ENCODE measurements at regions not wholly inside any gene's neighbourhood (a gene's known extent, or its start where the extent isn't known, plus 50 kb on each side); places are given as distances from the start of the nearest gene placed in this dataset.
"Not testable (repeated sequence)": the region's sequence is repeated elsewhere in the genome, so short reads cannot be mapped to it uniquely, and the experiment has no call there.

GRCh38 chr5:174482607-174483024, 241.8 kb upstream of the MSX2 start:
- no peak for DNase-seq (ENCODE audit: low read depth, low spot score)

- DNase-seq (ENCODE audit: low read depth, low spot score): no peak
Observed at GRCh38 chr5:174483411-174483810, 241.0 kb upstream of the MSX2 start.

- DNase-seq (ENCODE audit: low read depth, low spot score): no peak
Observed at GRCh38 chr5:174489215-174489614, 235.2 kb upstream of the MSX2 start.

GRCh38 chr5:174489920-174490597, 234.3 kb upstream of the MSX2 start:
- DNase-seq (ENCODE audit: low read depth, low spot score): no peak

- DNase-seq (ENCODE audit: low read depth, low spot score): no peak
Observed at GRCh38 chr5:174490728-174491127, 233.7 kb upstream of the MSX2 start.

- no peak for DNase-seq (ENCODE audit: low read depth, low spot score)
Observed at GRCh38 chr5:174491265-174491664, 233.1 kb upstream of the MSX2 start.

- no peak for DNase-seq (ENCODE audit: low read depth, low spot score)
Observed at GRCh38 chr5:174491761-174492350, 232.5 kb upstream of the MSX2 start.

GRCh38 chr5:174493530-174493929, 230.9 kb upstream of the MSX2 start:
- DNase-seq (ENCODE audit: low read depth, low spot score): no peak

- DNase-seq (ENCODE audit: low read depth, low spot score): not testable (repeated sequence)
Observed at GRCh38 chr5:174497939-174498338, 226.4 kb upstream of the MSX2 start.

GRCh38 chr5:174498575-174498974, 225.8 kb upstream of the MSX2 start:
- not testable (repeated sequence) for DNase-seq (ENCODE audit: low read depth, low spot score)

GRCh38 chr5:174500636-174501035, 223.7 kb upstream of the MSX2 start:
- no peak for DNase-seq (ENCODE audit: low read depth, low spot score)

GRCh38 chr5:174501461-174502069, 222.8 kb upstream of the MSX2 start:
- DNase-seq (ENCODE audit: low read depth, low spot score): peak; percentile 8

- DNase-seq (ENCODE audit: low read depth, low spot score): no peak
Observed at GRCh38 chr5:174503086-174503460, 221.3 kb upstream of the MSX2 start.

GRCh38 chr5:174503461-174504265, 220.7 kb upstream of the MSX2 start:
- DNase-seq (ENCODE audit: low read depth, low spot score): peak; percentile 5

GRCh38 chr5:174504266-174504726, 220.1 kb upstream of the MSX2 start:
- DNase-seq (ENCODE audit: low read depth, low spot score): no peak

- DNase-seq (ENCODE audit: low read depth, low spot score): no peak
Observed at GRCh38 chr5:174505621-174506020, 218.8 kb upstream of the MSX2 start.

- not testable (repeated sequence) for DNase-seq (ENCODE audit: low read depth, low spot score)
Observed at GRCh38 chr5:174510782-174511453, 213.5 kb upstream of the MSX2 start.

GRCh38 chr5:174511714-174512253, 212.6 kb upstream of the MSX2 start:
- DNase-seq (ENCODE audit: low read depth, low spot score): no peak

- no peak for DNase-seq (ENCODE audit: low read depth, low spot score)
Observed at GRCh38 chr5:174514325-174514724, 210.1 kb upstream of the MSX2 start.

- DNase-seq (ENCODE audit: low read depth, low spot score): no peak
Observed at GRCh38 chr5:174514983-174515394, 209.4 kb upstream of the MSX2 start.

GRCh38 chr5:174516741-174517140, 207.6 kb upstream of the MSX2 start:
- no peak for DNase-seq (ENCODE audit: low read depth, low spot score)

Measured in pulmonary artery endothelial cell (primary cell).